Spleen (tissue), 11 donors: ENCODE measurements at regions not wholly inside any gene's neighbourhood (a gene's known extent, or its start where the extent isn't known, plus 50 kb on each side); places are given as distances from the start of the nearest gene placed in this dataset.

Experiments used
- DNase-seq: peaks from one replicate; pipeline ENCODE4 v3.0.0-alpha.2; 2020
- H3K27ac ChIP-seq, 8 donors: fragments of 200-600 bp; sonication (generic) in 7 of 8; 1 replicate in 4 of 8; 2 replicates in 4 of 8; pipeline versions ENCODE4 v1.5.0 to v1.8.0; 2016 to 2021; ENCODE audit warnings: inconsistent platforms in 4 of 8, mild to moderate bottlenecking in 4 of 8, moderate library complexity in 1 of 8
- H3K27me3 ChIP-seq, 7 donors: fragments of 200-600 bp; sonication (generic) in 6 of 7; replicated peaks in 1 of 7; 1 replicate in 4 of 7; 2 replicates in 3 of 7; pipeline versions ENCODE4 v1.5.0 to v1.8.0; 2016 to 2021; ENCODE audit warnings: inconsistent platforms in 3 of 7, mild to moderate bottlenecking in 1 of 7
- H3K36me3 ChIP-seq, 6 donors: fragments of 200-600 bp; sonication (generic) in 5 of 6; 1 replicate in 4 of 6; 2 replicates in 2 of 6; pipeline versions ENCODE4 v1.5.0 to v1.8.0; 2016 to 2021; ENCODE audit warnings: inconsistent platforms in 2 of 6
- H3K4me1 ChIP-seq, 6 donors: fragments of 200-600 bp; sonication (generic) in 5 of 6; 1 replicate in 3 of 6; 2 replicates in 3 of 6; pipeline versions ENCODE4 v1.5.0 to v1.8.0; 2016 to 2021; ENCODE audit warnings: inconsistent platforms in 3 of 6
- H3K4me3 ChIP-seq, 8 donors: fragments of 200-600 bp; sonication (generic) in 7 of 8; 1 replicate in 4 of 8; 2 replicates in 4 of 8; pipeline versions ENCODE4 v1.5.0 to v1.8.0; 2016 to 2021; ENCODE audit warnings: inconsistent platforms in 4 of 8, mild to moderate bottlenecking in 4 of 8, moderate library complexity in 2 of 8
- H3K9me3 ChIP-seq, 8 donors: fragments of 200-600 bp; sonication (generic) in 7 of 8; 1 replicate in 4 of 8; 2 replicates in 4 of 8; pipeline versions ENCODE4 v1.5.0 to v1.8.0; 2016 to 2021; ENCODE audit warnings: inconsistent platforms in 4 of 8
- POLR2A ChIP-seq, 3 donors: fragments of 450-650 bp; IDR thresholded peaks; one replicate each; pipeline ENCODE4 v1.5.1; 2017; ENCODE audit warnings: antibody characterized with exemption in 3 of 3, mild to moderate bottlenecking in 1 of 3
- POLR2AphosphoS5 ChIP-seq, 3 donors: sonication (generic); formaldehyde crosslinking; IDR thresholded peaks; one replicate each; pipeline ENCODE4 v1.5.1; 2017; ENCODE audit warnings: antibody characterized with exemption in 3 of 3
- WGBS, 5 donors: extraction: QIAGEN DNeasy Blood & Tissue Kit in 3 of 5; methylation state at CpG; one replicate each; pipeline versions ENCODE4 v1.1.5 to v1.1.7; 2013 to 2018; 5-methylcytosine and 5-hydroxymethylcytosine counted together
- intact Hi-C: fragments of 100-400 bp; cut with DNase I; formaldehyde crosslinking; loops from one replicate; pipeline ENCODE4 v1.15.0; 2023; ENCODE audit warnings: low total_unique reads
- TF ChIP-seq, protein P1 (sequence below), 11 experiments: fragments of 200-600 bp in 7 of 11; fragments of 450-650 bp in 4 of 11; sonication (generic) in 4 of 11; IDR thresholded peaks in 8 of 11; conservative IDR thresholded peaks in 3 of 11; 1 replicate in 7 of 11; 2 replicates in 4 of 11; pipeline versions ENCODE4 v1.4.0 to v1.8.0; 2016 to 2021; ENCODE audit warnings: antibody characterized with exemption in 11 of 11, inconsistent platforms in 4 of 11, mild to moderate bottlenecking in 1 of 11
- donor health status: healthy with polysubstance abuse.
- donor health status: DM: no; HTN: no; CAD: no; lungs with moderate emphysema.
- donor health status: DM: no; HTN: no; CAD: no.
- donor health status: Bipolar disorder and iron deficiency.
- donor health status: healthy.
- donor health status: DM: no; HTN: no; CAD: no.
- donor health status: DM: yes; HTN: yes; CAD: no.

DNA sequence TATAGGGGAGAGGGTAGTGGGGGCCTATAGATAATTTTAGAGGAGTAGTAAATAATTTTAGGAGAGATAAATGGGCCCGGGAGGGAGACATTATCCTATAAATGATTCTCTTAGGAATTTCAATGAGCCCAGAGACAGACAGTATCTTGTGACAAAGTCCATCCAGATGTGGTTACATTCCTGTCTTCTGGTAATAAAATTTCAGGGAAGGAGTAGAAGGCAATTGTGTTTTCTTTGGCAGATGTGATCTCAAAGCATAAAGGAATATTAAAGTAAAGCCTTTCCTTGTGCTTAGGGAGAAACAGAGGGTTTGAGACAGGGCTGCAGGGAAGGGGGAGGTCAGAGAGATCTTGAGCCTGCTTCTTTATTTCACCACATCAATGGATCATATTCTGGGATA is 979.8 kb upstream of the GJE1 start:
- TF ChIP-seq POLR2AphosphoS5 (IDR thresholded peaks at IDR 0.05): no peak
- no peak for TF ChIP-seq POLR2A (IDR thresholded peaks at IDR 0.05)
- TF ChIP-seq, protein P1, sequence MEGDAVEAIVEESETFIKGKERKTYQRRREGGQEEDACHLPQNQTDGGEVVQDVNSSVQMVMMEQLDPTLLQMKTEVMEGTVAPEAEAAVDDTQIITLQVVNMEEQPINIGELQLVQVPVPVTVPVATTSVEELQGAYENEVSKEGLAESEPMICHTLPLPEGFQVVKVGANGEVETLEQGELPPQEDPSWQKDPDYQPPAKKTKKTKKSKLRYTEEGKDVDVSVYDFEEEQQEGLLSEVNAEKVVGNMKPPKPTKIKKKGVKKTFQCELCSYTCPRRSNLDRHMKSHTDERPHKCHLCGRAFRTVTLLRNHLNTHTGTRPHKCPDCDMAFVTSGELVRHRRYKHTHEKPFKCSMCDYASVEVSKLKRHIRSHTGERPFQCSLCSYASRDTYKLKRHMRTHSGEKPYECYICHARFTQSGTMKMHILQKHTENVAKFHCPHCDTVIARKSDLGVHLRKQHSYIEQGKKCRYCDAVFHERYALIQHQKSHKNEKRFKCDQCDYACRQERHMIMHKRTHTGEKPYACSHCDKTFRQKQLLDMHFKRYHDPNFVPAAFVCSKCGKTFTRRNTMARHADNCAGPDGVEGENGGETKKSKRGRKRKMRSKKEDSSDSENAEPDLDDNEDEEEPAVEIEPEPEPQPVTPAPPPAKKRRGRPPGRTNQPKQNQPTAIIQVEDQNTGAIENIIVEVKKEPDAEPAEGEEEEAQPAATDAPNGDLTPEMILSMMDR (IDR thresholded peaks at IDR 0.05 in 8 of 11, conservative IDR thresholded peaks at IDR 0.05 in 3 of 11): no peak
- Histone ChIP-seq H3K27ac (no peak overlapping the region), H3K9me3 (peaks cover 0 to 8% (median 0%) of the 10 kb centered on the region in 8 donors), H3K4me1 (peaks cover 0 to 4% (median 0%) of the 10 kb centered on the region in 6 donors), H3K36me3 (no peaks in the 10 kb centered on the region), H3K27me3 (no peaks in the 10 kb centered on the region), H3K4me3 (no peak overlapping the region)
- intact Hi-C loops: no loop called here
- no peak for DNase-seq
- WGBS, 5 donors: 73 to 81% (median 75%) methylated on average over 1 of the region's 1 CpG

DNA sequence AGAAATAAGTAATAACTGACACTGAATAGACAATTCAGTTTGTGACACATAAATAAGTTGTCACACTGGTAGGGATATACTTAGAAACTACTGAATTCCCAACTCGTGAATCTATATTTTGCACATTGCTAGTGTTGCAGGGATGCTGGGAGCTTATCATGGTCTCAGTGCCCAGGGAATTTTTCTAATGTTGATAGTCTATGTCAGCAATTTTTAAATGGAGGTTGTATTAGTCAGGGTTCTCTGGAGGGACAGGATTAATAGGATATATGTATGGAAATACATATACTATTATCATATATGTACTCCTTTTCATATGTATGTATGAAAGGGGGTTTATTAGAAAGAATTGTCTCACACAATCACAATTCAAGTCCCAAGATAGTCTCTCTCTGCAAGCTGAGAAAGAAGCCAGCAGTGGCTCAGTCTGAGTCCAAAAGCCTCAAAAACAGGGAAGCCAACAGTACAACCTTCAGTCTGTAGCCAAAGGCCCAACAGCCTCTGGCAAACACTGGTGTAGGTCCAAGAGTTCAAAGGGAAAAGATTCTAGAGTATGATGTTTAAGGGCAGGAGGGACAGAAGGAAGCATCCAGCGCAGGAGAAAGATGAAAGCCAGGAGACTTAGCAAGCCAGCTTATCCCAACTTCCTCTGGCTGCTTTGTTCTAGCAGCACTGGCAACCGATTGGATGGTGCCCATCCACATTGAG is 980.9 kb upstream of the GJE1 start:
- peaks cover 0 to 4% (median 0%) of the 10 kb centered on the region in 6 donors for H3K4me1 ChIP-seq
- DNase-seq: no peak
- no peaks in the 10 kb centered on the region for H3K36me3 ChIP-seq
- no peak overlapping the region for H3K27ac ChIP-seq
- intact Hi-C loops: no loop called here
- peaks cover 0 to 8% (median 0%) of the 10 kb centered on the region in 8 donors for H3K9me3 ChIP-seq
- 55 to 85% (median 81%) methylated on average over 3 of the region's 3 CpGs for WGBS, 5 donors
- no peaks in the 10 kb centered on the region for H3K27me3 ChIP-seq
- H3K4me3 ChIP-seq: no peak overlapping the region
- TF ChIP-seq, protein P1 (IDR thresholded peaks at IDR 0.05 in 8 of 11, conservative IDR thresholded peaks at IDR 0.05 in 3 of 11): no peak
- TF ChIP-seq POLR2A (IDR thresholded peaks at IDR 0.05) (no peak), POLR2AphosphoS5 (IDR thresholded peaks at IDR 0.05) (no peak)

DNA sequence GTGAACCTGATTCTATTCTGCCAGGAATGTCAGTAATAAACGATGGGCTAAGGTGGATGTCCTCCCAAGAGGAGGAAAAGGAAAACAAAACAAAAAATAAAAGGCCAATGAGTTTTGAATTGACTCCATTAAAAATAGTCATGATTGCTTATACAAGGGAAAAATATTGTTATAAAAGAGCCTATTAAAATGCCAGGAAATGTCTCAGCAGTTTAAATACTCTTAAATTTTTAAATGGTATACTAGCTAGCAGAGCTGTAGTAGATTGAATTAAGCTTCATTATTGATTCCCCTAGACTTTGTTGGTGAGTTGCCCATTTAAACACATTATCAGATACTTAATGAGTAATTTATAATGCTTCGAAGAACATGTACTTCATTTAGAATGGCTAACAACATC is 990.9 kb upstream of the GJE1 start:
- H3K4me3 ChIP-seq: no peak overlapping the region
- TF ChIP-seq, protein P1 (IDR thresholded peaks at IDR 0.05 in 8 of 11, conservative IDR thresholded peaks at IDR 0.05 in 3 of 11): no peak
- no peak for TF ChIP-seq POLR2AphosphoS5 (IDR thresholded peaks at IDR 0.05)
- H3K4me1 ChIP-seq: peaks cover 0 to 5% (median 0%) of the 10 kb centered on the region in 6 donors
- no peaks in the 10 kb centered on the region for H3K27me3 ChIP-seq
- no peaks in the 10 kb centered on the region for H3K9me3 ChIP-seq
- intact Hi-C loops: no loop called here
- DNase-seq: no peak
- no peaks in the 10 kb centered on the region for H3K36me3 ChIP-seq
- H3K27ac ChIP-seq: no peak overlapping the region
- 52 to 70% (median 64%) methylated on average over 2 of the region's 2 CpGs for WGBS, 5 donors

DNA sequence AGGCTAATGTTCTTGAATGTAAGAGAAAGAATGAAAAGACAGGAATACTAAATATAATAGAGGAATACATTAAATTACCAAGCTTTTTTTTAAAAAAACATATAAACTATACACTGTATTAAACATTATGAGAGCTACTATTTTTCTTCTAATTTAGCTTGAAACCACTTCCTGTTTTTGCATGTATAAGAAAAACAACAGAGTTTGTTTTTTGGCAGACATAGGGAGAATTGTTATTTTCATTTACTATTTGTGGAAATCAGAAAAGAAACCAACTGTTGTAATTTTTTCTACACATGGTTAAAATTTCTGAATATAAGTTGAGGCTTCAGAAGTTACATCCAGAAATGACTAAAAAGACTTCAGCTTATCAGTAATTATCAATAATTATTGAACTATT is 991.8 kb upstream of the GJE1 start:
- Histone ChIP-seq H3K36me3 (no peaks in the 10 kb centered on the region), H3K4me3 (no peak overlapping the region), H3K27ac (no peak overlapping the region), H3K27me3 (no peaks in the 10 kb centered on the region), H3K9me3 (no peaks in the 10 kb centered on the region), H3K4me1 (peaks cover 0 to 5% (median 0%) of the 10 kb centered on the region in 6 donors)
- TF ChIP-seq POLR2A (IDR thresholded peaks at IDR 0.05) (no peak), POLR2AphosphoS5 (IDR thresholded peaks at IDR 0.05) (no peak)
- TF ChIP-seq, protein P1 (IDR thresholded peaks at IDR 0.05 in 8 of 11, conservative IDR thresholded peaks at IDR 0.05 in 3 of 11): no peak
- no peak for DNase-seq
- intact Hi-C loops: no loop called here
